GM21360 (cell line): ENCODE measurements at regions not wholly inside any gene's neighbourhood (a gene's known extent, or its start where the extent isn't known, plus 50 kb on each side); places are given as distances from the start of the nearest gene placed in this dataset.
"Not testable (repeated sequence)": the region's sequence is repeated elsewhere in the genome, so short reads cannot be mapped to it uniquely, and the experiment has no call there.

Source experiments
- ATAC-seq: cut with Tn5 transposase; IDR thresholded peaks from one replicate; pipeline ENCODE4 v1.9.1; 2021; ENCODE audit warnings: mild to moderate bottlenecking, moderate library complexity; ENCODE audit not compliant: unreplicated experiment

GRCh38 chr14:106658066-106658860, 1131.9 kb downstream of the TMEM121 start:
- ATAC-seq = not testable (repeated sequence)

DNA sequence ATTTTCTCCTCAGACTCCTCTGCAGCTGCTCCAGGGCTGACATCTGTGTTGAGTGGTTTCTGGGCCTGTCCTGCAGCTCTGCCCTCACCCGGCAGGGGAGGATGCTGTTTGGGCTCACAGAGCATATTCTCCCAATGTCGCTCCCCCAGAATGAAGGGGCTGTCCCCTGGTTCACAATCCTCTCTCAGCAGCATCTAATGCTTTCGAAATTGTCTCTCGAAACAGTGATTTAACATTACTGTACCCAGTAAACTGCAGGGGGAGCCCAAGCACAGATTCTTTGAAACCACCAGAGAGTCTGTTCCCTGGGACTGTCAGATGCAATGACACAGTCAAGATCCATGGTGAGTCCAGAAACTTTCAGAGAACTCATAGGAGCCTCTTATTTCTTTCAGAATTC, 1135.2 kb downstream of the TMEM121 start:
- peak; percentile 55 for ATAC-seq

DNA sequence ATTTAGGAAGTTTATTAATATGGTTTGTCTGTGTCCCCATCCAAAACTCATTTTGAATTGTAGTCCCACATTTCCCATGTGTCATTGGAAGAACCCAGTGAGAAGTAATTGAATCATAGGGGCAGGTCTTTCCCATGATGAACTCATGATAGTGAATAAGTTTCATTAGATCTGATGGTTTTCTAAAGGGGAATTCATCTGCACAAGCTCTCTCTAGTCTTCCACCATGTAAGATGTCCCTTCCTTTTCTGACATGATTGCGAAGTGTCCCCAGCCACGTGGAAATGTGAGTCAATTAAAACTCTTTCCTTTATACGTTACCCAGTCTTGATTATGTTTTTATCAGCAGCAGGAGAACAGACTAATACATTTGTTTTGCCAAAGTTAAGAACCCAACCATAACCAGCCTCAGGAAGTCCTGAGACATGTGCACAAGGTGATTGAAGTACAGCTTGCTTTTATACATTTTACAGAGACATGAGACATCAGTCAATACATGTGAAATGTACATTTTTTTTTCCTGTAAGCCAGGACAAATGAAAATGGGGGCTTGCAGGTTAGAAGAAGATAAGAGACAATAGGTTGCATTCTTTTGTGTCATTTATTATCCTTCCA, 1136.7 kb downstream of the TMEM121 start:
- ATAC-seq = no peak

DNA sequence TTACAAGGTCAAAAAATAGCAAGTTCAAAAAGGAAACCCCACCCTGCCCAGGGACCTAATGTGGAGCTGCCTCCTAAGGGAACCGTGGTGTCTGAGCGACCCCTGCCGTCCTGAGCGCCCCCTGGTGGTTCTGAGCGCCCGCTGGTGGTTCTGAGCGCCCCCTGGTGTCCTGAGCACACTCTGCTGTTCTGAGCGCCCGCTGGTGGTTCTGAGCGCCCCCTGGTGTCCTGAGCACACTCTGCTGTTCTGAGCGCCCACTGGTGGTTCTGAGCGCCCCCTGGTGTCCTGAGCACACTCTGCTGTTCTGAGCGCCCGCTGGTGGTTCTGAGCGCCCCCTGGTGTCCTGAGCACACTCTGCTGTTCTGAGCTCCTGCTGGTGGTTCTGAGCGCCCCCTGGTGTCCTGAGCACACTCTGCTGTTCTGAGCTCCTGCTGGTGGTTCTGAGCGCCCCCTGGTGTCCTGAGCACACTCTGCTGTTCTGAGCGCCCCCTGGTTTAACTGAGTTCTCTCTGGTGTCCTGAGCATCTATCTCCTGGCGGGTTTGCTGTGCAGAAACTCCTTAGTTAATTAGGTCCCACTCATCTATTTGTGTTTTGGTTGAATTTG, 1137.5 kb downstream of the TMEM121 start:
- ATAC-seq = not testable (repeated sequence)

GRCh38 chr14:106665814-106666213, 1139.4 kb downstream of the TMEM121 start:
- no peak for ATAC-seq

- ATAC-seq = no peak
These were observed 1140.0 kb downstream of the TMEM121 start for GRCh38 chr14:106666341-106666740.

DNA sequence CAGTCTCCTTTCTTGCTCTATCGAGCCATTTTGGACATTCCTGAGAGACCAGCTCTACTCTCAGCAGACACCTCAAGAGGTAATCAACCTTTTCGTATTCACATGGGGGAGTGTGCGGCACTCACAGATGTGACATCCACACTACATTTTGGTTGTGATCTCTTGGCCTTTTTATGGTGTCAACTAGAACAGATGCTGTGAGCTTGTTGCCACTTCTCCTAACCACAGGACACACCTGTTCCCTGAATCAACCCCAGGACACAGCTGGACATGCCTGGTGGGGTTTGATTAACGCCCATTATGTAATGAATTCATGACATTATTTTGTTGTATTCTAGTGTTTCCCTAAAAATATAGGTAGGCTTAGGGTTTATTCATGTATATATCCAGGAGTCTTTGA, 1143.6 kb downstream of the TMEM121 start:
- ATAC-seq = no peak

GRCh38 chr14:106674093-106674492, 1147.7 kb downstream of the TMEM121 start:
- not testable (repeated sequence) for ATAC-seq

DNA sequence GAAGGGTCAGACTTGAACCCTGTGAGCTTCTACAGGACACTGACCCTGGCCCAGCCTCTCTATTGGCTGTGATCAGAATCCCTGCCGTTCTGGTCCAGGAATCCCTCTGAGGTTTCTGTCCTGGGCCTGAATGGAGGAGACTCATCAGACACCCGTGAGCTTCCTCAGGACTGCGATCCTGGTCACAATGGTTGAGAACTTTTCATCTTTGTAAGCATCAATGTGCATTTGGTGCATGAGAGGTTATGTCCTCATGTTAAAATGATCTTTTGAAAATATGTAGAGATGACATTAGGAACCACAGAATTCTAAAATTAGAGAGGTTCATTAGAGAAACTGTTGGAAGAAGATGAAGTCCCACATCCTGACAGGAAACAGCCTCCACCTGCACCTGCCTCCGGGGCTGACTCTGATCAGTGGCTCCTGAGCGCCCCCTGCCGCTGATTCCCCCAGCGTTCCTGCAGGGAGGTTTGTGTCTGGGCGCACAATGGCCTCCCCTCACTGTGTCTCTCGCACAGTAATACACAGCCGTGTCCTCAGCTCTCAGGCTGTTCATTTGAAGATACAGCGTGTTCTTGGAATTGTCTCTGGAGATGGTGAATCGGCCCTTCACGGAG, 1148.2 kb downstream of the TMEM121 start:
- ATAC-seq = not testable (repeated sequence)

- ATAC-seq = not testable (repeated sequence)
These were observed 1149.3 kb downstream of the TMEM121 start for GRCh38 chr14:106675716-106676115.

- ATAC-seq = no peak
These were observed 1153.4 kb downstream of the TMEM121 start for GRCh38 chr14:106679776-106680175.

DNA sequence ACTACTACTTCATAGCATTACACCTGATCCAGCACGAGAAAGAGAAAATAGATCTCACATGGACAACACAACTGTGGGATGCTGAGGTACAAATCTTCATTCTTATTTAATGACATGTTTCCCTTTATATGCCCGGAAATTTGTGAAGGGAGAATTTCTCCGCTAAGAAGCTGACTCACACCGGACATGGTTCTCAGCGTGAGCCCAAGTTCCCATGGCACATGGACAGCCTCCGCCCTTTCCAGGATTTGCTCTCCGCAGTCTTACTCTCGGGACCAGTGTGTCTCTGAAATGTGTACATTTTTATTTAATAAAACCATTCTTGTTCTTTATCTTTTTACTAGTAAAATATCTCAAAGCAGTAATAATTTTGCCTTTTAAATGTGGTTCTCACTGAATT, 1154.8 kb downstream of the TMEM121 start:
- no peak for ATAC-seq

- no peak for ATAC-seq
These were observed 1155.2 kb downstream of the TMEM121 start for GRCh38 chr14:106681568-106681967.

GRCh38 chr14:106683631-106684030, 1157.2 kb downstream of the TMEM121 start:
- ATAC-seq = no peak

- ATAC-seq = no peak
These were observed 1160.2 kb downstream of the TMEM121 start for GRCh38 chr14:106686533-106686932.

DNA sequence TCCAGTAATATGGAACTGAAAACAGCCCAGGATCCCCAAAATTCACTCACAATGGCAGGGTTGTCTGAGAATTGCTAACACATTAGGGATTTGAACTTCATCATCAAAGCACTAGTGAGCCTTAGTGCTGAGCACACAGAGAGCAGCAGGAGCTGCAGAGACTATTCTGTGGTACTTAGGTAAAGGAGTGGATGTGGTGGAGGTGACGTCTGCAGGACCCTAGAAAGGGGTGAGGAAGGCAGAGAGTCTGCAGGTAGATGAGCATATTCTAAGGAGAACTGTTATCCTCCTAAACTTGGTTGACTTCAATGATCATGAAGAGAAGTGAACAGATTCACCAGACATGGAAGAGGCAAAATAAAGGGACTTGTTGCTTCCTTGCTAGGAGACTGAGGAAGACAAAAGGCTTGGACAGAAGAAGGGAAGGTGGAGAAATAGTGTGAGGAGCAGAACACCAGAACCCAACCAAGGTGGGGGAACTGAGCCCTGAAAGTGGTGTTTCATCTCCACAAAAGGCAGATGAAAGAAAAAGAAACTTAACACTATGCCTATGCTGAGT, 1164.0 kb downstream of the TMEM121 start:
- ATAC-seq = no peak

DNA sequence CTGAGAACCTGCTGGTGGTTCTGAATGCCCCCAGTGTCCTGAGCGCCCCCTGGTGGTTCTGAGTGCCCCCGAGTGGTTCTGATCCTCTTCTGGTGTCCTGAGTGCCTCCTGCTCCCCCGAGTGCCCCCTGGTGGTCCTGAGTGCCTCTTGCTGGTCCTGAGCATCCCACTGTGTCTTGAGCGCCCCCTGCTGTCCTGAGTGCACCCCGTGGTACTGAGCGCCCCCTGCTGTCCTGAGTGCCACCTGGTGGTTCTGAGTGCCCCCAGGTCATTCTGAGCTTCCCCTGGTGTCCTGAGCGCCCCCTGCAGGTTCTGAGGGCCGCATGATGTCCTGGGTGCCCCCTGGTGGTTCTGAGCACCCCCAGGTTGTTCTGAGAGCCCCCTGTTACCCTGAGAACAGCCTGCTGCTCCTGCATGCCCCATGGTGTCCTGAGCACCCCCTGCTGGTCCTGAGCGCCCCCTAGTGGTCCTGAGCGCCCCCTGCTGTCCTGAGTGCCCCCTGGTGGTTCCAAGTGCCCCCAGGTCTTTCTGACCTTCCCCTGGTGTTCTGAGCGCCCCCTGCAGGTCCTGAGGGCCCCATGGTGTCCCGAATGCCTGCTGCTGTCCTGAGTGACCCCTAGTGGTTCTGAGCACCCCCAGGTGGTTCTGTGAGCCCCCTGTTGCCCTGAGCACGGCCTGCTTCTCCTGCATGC, 1165.4 kb downstream of the TMEM121 start:
- peak; percentile 57 for ATAC-seq

- ATAC-seq = no peak
These were observed 1168.4 kb downstream of the TMEM121 start for GRCh38 chr14:106694638-106695393.

DNA sequence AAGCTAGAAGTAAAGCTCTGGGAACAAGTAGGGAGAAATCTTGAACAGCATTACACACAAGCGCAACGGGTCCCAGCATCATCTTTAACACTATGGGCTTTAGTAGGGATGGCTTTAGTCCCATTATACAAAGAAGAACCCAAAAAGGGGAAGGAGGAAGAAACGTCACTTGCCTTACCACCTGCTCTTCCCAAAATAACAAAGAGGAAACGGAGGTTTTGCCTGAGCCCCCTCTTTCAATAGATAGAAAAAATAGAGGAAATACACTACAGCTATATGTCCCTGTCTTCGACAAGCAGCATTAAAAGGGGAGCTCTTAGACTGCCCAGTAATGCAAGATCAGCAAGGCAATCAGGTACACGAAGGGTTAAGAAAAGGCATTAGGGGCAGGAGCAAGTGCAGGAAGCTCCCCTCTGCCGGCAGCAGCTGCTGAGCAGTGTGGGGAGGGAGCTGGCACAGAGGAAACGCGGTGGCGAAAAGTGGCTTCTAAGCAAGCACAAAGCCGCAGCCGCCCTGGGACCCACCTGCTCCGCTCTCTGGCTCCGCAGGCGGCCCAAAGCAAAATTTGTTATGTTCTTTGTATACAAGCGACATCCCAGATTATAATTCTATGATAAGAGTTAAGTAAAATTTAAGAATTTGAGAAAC, 1172.4 kb downstream of the TMEM121 start:
- not testable (repeated sequence) for ATAC-seq
